ENCODE measurements at regions not wholly inside any gene's neighbourhood (a gene's known extent, or its start where the extent isn't known, plus 50 kb on each side); places are given as distances from the start of the nearest gene placed in this dataset.

DNA sequence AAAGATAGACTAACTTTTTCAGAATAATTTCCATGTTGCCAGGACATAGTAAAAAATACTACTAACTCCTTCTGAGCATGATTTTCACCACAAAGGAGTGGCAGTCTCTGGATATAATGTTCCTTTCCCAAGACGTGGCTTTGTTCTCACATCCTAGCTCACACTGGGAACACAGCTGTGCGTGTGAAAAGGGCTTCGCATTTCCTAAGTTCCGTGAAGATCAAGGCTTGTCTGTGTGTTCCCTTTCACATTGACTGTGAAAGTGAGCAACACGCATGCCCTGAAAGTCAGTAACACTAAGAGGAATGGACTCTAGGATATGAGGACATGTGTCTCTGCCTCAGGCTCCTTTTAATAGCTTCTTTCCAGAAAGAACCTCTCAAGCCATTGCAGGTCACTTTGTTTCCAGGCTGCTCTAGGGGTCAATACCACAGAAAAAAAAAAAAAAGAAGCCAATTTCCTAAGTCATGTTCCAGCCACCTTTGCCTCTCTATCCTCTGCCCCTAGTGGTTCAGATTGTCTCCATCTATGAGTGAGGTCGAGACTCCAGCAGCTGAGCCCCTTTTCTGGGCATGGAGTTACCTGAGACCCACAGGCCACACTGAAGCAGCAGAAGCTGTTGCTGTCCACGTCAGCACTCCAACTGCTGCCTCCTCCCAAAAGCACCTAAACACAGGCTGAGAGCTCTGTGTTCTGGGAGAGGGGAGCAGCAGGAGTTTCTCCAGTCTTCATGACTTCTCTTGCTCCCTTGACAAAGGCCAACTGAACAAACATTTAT is 355.9 kb downstream of the RSL24D1 start:
- TF ChIP-seq ARNTL (CRISPR knock-in tag; IDR thresholded peaks at IDR 0.05; ENCODE audit: borderline replicate concordance, low read depth) (no peak), PATZ1 (CRISPR knock-in tag; IDR thresholded peaks at IDR 0.05; ENCODE audit: borderline replicate concordance) (no peak)

Measured in SK-N-SH treated with all-trans-retinoic acid at 6 μM for 48 hours (cell line).